Retina (tissue), 1 donor: ENCODE measurements at regions not wholly inside any gene's neighbourhood (a gene's known extent, or its start where the extent isn't known, plus 50 kb on each side); places are given as distances from the start of the nearest gene placed in this dataset.
A peak's percentile ranks its signal among the peaks of the same experiment; 100 is the strongest.

Source experiments
- DNase-seq: peaks from one replicate; pipeline ENCODE4 v3.0.0-alpha.2; 2016

DNA sequence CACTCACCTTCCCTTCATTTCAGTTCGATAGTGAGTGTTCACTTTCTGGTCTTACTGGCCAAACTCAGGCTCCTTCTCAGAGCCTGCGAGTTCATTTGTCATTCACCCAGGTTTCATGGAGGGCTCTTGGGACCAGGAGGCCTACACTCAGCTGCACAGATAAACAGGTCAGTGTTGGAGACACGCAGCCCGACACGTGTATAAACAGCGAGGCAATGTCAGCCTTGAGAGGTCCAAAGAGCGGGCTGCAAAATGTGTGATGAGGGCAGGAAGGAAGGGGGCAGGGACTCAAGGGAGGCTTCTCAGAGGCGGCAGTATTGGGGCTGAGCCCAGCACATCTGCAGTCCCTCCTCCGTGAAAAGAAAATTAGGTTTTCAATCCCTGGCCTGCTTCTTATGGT lies 82.6 kb upstream of the ZNF618 start:
- no peak for DNase-seq

DNA sequence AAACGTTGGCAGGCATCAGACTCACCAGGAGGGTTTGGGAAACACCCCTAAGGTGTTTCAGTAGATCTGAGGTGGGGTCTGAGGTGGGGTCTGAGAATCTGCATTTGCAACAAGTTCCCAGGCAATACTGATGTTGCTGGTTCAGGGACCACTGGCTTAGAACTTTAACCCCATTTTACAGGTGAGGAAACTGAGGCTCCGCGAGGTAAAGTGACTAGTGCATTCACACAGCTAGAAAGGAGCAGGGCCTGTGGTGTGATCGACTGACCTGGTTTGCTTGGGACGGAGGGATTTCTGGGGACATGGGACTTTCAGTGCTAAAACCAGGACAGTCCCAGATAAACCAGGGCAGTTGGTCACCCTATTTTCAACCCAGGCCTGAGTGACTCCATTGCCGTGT lies 81.4 kb upstream of the ZNF618 start:
- DNase-seq, result no peak

DNA sequence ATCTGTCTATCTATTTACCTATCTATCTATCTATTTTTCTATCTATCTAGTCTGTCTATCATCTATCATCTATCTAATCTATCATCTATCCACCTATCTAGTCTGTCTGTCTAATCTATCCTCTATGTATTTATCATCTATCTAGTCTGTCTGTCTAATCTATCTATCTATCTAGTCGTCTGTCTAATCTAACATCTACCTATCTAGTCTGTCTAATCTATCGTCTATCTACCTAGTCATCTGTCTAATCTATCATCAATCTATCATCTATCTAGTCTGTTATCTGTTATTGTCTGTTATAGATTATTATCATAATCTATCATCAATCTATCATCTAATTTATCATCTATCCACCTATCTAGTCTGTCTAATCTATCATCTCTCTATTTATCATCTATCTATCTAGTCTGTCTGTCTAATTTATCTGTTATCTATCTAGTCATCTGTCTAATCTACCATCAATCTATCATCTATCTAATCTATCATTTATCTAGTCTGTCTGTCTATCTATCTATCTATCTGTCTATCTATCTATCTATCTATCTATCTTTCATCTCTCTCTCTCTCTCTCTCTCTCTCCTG lies 80.2 kb upstream of the ZNF618 start:
- DNase-seq, result no peak

DNA sequence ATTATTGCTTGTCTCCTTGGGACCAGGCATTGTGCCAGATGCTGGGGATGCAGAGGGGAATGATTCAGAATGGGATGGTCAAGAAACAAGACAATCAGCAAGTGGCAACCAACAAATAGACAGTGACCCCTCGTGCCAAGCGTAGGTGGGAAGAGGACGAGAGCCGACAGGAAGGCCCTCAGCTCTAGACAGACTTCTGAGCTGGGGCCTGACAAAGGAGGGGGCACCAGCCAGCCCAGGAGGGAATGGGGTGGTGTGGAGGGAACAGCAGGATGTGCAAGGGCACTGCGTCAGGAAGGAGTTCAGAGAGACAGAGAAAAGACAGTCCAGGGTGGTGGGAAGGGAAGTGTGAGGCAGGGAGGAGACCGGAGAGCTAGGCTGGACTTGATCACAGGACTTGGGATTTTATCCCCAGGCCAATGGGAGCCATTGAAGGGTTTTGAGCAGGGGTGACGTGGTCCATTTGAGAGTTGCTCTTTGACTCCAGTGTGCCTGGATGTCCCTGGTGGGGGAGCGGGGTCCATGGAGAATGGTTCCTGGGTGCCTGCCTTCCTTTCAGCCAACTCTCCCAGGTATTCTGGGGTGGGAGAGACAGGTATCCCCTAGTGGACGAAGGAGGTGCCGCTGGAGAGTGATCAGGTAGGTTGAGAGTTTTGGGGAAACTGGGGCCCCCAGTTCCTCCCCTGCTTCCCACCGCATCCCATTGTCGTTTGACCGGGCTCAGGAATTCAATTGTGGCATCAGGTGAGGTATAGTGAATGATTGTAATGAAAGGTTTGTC lies 79.3 kb upstream of the ZNF618 start:
- DNase-seq, result no peak

DNA sequence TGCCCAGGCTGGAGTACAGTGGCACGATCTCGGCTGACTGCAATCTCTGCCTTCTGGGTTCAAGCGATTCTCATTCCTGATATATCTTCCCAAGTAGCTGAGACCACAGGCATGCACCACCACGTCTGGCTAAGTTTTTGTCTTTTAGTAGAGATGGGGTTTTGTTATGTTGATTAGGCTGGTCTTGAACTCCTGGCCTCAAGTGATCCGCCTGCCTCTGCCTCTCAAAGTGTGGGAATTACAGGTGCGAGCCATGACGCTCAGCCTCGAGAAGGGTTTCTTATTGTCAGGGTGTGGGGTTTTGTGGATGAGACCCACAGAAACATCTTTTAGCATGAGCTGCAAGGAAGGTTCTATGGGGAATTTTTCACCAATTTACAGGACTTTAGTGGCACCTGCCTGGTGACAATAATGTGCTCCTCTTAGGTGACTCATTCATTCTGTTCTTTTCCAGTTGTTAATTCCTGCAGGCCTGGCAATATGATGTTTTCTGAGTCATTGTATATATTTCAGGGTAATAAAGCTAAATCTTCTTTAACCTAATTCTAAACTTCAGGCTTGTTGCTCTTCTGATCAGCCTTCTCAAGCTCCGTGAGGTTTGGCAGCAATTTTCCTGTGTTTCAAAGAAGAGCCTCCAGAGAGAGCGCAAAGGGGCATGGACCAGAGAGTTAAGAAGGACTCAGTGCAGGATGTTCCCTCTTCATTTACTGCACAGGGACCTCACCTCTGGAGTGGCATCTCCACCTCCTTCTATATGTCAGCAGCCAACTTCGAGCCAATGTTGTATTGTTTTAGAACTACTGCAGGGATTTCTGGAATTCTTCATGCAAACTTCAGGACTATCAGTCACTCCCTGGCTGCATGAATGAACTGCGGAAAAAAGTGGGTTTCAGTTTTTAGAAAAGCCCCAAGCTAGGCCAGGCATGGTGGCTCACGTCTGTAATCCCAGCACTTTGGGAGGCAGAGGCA lies 77.8 kb upstream of the ZNF618 start:
- no peak for DNase-seq

DNA sequence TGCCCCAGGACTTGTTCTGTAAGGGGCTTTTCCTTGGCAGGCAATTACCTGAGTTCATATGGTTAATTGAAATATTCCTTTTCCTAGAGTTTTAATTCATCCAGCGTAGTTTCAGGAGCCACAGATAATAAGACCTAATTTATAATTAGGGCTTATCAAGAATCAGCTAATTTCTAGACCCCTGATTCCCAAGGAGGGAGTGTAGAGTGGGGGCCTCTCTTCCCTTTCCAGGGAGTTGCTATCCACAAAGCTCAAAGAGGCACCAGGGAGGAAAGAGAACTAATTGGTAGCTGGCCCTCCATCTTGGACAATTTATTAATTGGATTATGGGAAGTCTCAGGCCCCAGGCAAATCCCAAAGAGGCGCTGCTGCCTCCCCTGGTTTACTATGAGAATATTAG lies 75.8 kb upstream of the ZNF618 start:
- no peak for DNase-seq

DNA sequence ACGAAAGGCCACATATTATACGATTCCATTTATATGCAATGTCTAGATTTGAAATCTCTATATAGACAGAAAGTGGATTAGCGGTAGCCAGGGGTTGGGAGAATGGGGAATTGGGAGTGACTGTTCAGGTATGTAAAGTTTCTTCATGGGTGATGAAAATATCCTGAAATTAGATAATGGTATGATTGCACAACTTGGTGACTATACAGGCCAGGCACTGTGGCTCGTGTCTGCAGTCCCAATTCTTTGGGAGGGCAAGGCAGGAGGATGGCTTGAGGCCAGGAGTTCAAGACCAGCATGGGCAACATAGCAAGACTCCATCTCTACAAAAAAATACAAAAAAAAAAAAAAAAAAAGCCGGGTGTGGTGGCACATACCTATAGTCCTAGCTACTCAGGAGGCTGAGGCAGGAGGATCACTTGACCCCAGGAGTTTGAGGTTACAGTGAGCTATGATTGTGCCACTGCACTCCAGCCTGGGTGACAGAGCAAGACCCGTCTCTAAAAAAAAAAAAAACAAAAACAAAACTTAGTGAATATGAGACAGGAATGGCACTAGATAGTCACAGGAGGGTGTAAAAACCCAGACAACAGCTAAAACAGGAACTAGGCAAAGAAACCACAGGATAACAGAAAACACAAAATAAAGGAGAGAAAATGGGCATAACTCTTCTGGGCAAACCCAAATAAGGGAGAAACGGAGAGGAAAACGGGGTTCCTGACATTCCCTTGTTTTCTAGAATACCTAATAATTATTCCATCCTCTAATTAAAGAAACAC lies 72.1 kb upstream of the ZNF618 start:
- no peak for DNase-seq

DNA sequence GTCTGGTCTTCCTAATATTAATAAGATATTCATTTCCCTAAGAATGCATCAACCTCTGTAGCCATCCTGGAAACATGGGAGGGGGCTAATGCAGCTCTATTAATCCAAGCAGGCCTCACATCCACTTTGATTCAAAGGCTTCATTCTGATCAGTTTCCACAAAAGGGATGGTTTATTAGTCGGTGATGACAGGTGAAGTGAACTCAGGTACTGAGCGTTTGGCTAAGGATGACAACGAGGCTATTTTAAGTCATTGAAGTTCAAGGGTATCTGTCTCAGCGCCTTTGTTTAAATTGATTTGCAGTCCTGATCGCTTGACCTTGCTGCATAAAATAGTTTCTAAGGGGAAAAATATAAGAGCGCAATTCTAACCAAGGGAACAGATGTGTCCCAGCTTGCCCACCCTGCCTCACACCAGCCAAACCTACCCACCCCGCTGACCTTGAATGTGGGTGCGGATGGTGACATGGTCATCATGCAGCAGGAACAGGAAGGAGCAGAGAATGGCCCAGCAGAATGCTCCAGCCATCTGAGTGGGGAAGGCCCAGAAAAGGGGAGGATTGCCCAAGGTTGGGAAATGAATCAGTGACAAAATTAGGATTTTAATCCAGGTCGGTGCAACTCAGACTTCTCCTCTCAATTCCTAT lies 70.5 kb upstream of the ZNF618 start:
- DNase-seq, result no peak

DNA sequence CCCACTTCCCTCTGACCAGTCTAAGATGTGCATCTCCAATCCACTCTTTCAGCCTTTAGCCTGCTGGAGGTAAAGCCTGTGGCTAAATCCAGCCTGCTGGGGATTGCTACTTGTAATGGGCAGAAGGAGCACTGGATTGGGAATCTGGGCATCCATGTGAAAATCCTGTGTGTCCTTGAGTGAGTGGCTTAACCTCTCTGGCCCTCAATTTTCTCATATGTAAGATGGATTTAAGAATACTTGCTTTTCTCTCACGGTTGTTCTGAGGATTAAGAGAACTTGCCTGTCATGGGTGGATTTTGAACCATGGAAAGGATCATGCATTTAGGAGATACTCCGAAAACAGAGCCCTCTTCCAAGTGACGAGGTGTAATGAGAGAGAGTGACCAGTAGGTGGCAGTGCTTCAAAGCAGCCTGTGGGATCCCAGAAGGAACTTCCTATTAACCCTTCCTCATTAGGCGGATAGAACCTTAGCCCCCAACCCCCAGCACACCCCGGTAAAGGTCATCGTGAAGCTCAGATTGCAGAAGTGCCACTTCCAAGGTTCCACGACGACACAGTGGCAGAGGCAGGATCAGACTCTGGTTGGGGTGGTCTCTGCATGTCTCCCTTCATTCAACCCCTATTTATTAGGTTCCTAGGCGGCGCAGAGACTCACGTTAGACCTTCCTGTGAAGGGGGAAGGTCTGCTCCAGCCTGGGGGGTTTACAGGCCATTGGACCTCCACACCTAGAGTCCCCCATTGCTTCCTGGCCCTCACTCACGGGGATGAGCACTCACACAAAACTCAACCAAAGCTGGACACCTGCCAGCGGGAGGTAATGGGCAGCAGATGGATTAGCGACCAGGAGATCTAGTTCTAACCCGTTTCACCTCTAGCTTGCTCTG lies 68.7 kb upstream of the ZNF618 start:
- DNase-seq, result peak; percentile 72

DNA sequence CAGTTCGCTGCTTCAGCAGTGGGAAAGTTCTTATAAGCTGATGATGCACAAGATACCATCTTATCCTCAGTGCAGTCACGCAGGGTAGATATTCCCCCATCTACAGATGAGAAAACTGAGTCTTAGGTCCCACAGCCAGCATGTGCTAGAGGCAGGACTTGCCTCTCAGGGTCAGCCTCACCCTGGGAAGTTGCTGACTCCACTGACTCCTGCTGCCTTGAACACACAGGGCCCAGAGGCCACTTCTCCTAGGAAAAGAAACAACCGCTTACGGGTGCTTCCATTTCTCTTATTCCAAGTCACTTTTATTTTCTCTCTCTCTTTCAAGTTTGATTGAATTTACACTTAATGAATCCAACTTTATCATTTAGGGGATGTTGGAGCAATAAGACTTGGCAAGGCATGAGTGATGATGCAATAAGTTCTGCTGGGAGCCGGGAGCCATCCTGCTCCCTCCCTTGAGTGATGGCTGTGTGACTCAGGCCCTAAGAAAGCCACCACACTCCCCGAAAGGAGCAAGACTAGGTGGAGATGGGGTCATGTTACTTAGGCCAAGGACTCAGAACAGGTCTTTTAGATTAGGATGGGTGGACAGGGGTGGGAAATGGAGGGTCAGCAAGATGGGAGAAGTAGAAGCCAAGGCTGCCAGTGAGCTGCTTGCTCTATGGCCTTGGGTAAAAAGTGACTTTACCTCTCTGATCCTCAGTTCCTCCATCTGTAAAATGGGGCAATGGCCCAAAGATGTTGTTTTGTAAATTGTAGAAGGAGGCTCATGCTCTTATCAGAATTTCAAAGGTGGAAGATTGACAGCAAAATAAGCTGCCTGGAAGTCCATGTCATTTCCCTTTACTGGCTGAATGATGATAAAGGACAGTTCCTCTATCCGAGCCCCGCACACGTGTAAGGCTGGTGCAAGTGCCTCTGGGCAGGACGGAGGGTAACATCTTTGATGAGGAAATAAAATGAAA lies 67.4 kb upstream of the ZNF618 start:
- no peak for DNase-seq

DNA sequence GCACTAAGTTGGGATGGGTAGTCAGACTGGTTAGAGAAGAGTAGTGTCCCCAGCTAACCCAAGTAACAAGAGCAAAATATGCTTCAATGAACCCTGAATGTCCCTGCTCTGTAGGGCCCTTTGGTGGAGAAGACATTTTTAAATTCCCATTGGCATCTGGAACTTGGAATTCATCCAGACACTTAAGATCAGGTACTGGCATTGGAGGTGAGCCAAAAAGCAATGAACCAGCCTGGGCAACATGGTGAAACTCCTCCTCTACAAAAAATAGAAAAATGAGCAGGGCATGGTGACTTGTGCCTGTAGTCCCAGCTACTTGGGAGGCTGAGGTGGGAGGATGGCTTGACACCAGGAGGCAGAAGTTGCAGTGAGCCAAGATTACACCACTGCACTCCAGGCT lies 58.9 kb upstream of the ZNF618 start:
- no peak for DNase-seq

DNA sequence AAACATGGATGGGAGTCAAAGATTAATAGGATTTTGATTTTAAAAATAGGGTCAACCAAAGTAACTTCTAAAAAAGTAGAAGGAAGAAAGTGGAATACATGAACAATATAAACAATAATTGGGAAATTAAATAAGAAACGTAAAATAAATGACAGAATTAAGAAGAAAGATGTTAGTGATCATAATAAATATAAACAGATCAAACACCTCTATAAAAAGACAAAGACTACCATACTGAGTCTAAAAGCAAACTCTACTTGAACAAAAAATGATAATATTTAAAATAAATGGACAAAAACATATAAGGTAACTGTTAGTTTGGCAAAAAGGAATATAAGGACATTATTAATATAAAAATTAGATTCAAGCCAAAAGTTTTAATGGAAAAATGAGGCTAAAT lies 57.7 kb upstream of the ZNF618 start:
- DNase-seq, result no peak

DNA sequence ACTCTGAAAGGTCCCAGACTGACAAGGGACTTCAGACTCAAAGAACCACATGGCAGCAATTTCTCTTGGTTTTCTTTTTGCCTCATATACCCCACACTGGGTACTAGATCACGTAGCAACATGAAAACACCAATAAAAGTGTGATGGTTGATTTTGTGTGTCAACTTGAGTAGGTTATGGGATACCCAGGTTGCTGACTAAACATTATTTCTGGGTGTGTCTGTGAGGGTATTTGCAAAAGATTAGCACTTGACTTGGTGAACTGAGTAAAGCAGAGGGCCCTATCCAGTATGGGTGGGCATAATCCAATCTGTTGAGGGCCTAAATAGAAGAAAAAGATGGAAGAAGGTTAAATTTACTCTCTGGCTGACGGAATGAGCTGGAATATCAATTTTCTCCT lies 53.8 kb upstream of the ZNF618 start:
- DNase-seq, result no peak

DNA sequence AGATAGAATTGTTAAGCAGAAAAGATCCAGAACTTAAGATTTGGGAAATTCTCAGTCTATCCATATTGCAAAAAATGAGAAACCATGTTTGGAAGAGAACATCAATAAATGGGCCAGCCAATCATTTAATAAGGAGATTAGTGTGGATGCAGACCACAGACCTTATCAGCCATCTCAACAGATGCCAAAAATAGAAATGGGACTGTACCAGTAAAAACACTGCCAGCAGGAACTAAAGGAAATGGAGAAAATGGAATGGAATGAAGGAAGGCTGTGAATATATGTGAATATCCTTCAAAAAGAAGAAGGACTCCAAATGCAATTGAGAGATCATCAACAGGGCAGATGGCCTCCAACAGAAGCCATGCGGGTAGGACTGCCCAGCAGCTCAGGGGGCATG lies 52.7 kb upstream of the ZNF618 start:
- DNase-seq, result no peak
